ENCODE measurements at regions not wholly inside any gene's neighbourhood (a gene's known extent, or its start where the extent isn't known, plus 50 kb on each side); places are given as distances from the start of the nearest gene placed in this dataset.

GRCh38 chr15:94130504-94130903 lies 100.9 kb upstream of the MCTP2 start:
- TF ChIP-seq CTCF (IDR thresholded peaks at IDR 0.05), result no peak
- no peak for TF ChIP-seq POLR2A (IDR thresholded peaks at IDR 0.05)
- H3K4me3 ChIP-seq (ENCODE audit: low read depth, poor library complexity, severe bottlenecking), result no peak overlapping the region
- intact Hi-C loops (cut with DNase I; ENCODE audit: low total_unique reads), result no loop called here
- no peak for DNase-seq (ENCODE audit: low spot score in 2 of 2)
- 81 to 88% methylated on average over 4 of the region's 4 CpGs for WGBS, 2 donors

- H3K4me3 ChIP-seq (ENCODE audit: low read depth, poor library complexity, severe bottlenecking), result no peak overlapping the region
- no peak for DNase-seq (ENCODE audit: low spot score in 2 of 2)
- intact Hi-C loops (cut with DNase I; ENCODE audit: low total_unique reads), result no loop called here
- TF ChIP-seq POLR2A (IDR thresholded peaks at IDR 0.05), result no peak
- no peak for TF ChIP-seq CTCF (IDR thresholded peaks at IDR 0.05)
- WGBS, 2 donors, result 75 to 83% methylated on average over 3 of the region's 3 CpGs
Measured at GRCh38 chr15:94127006-94127405, 104.4 kb upstream of the MCTP2 start.

- intact Hi-C loops (cut with DNase I; ENCODE audit: low total_unique reads), result no loop called here
- no peak for TF ChIP-seq POLR2A (IDR thresholded peaks at IDR 0.05)
- TF ChIP-seq CTCF (IDR thresholded peaks at IDR 0.05), result no peak
- no peak overlapping the region for H3K4me3 ChIP-seq (ENCODE audit: low read depth, poor library complexity, severe bottlenecking)
- WGBS, 2 donors, result 63% methylated on average over 2 of the region's 2 CpGs
- DNase-seq (ENCODE audit: low spot score in 2 of 2), result no peak
Measured at GRCh38 chr15:94125698-94126097, 105.7 kb upstream of the MCTP2 start.

- TF ChIP-seq POLR2A (IDR thresholded peaks at IDR 0.05) (no peak), CTCF (IDR thresholded peaks at IDR 0.05) (no peak)
- no peak overlapping the region for H3K4me3 ChIP-seq (ENCODE audit: low read depth, poor library complexity, severe bottlenecking)
- intact Hi-C loops (cut with DNase I; ENCODE audit: low total_unique reads), result no loop called here
- 46 to 59% methylated on average over 2 of the region's 2 CpGs for WGBS, 2 donors
- no peak for DNase-seq (ENCODE audit: low spot score in 2 of 2)
Measured at GRCh38 chr15:94125156-94125555, 106.2 kb upstream of the MCTP2 start.

GRCh38 chr15:94122516-94122915 lies 108.8 kb upstream of the MCTP2 start:
- intact Hi-C loops (cut with DNase I; ENCODE audit: low total_unique reads), result loop anchor here (5.0 kb wide), 2 partner anchors 125 to 1085 kb away; no protein-coding TSS in a partner anchor
- no peak for DNase-seq (ENCODE audit: low spot score in 2 of 2)
- TF ChIP-seq CTCF (IDR thresholded peaks at IDR 0.05), result no peak
- no peak for TF ChIP-seq POLR2A (IDR thresholded peaks at IDR 0.05)
- 84 to 85% methylated on average over 4 of the region's 4 CpGs for WGBS, 2 donors
- H3K4me3 ChIP-seq (ENCODE audit: low read depth, poor library complexity, severe bottlenecking), result no peak overlapping the region
